ENCODE measurements at regions not wholly inside any gene's neighbourhood (a gene's known extent, or its start where the extent isn't known, plus 50 kb on each side); places are given as distances from the start of the nearest gene placed in this dataset.

GRCh38 chr7:10211016-10211415 is 762.7 kb upstream of the PHF14 start:
- no peak for TF ChIP-seq EZH2phosphoT487 (IDR thresholded peaks at IDR 0.05; ENCODE audit: low read depth, severe bottlenecking, unreplicated experiment)
- TF ChIP-seq, protein P1, sequence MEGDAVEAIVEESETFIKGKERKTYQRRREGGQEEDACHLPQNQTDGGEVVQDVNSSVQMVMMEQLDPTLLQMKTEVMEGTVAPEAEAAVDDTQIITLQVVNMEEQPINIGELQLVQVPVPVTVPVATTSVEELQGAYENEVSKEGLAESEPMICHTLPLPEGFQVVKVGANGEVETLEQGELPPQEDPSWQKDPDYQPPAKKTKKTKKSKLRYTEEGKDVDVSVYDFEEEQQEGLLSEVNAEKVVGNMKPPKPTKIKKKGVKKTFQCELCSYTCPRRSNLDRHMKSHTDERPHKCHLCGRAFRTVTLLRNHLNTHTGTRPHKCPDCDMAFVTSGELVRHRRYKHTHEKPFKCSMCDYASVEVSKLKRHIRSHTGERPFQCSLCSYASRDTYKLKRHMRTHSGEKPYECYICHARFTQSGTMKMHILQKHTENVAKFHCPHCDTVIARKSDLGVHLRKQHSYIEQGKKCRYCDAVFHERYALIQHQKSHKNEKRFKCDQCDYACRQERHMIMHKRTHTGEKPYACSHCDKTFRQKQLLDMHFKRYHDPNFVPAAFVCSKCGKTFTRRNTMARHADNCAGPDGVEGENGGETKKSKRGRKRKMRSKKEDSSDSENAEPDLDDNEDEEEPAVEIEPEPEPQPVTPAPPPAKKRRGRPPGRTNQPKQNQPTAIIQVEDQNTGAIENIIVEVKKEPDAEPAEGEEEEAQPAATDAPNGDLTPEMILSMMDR (IDR thresholded peaks at IDR 0.05; ENCODE audit: poor library complexity): no peak

All from hepatocyte (in vitro differentiated cells).